Fibroblast of pulmonary artery (primary cell): ENCODE measurements at regions not wholly inside any gene's neighbourhood (a gene's known extent, or its start where the extent isn't known, plus 50 kb on each side); places are given as distances from the start of the nearest gene placed in this dataset.

Experiments used
- DNase-seq: peaks from one replicate; pipeline ENCODE4 v3.0.0-alpha.2; 2010; ENCODE audit warnings: low read depth
- H3K4me3 ChIP-seq: replicated peaks from 2 replicates; pipeline ENCODE4 v1.5.1; 2011; ENCODE audit warnings: low read depth, mild to moderate bottlenecking, control low read depth, low read length, moderate library complexity
- TF ChIP-seq, protein P1 (sequence below): IDR thresholded peaks from 2 replicates; pipeline ENCODE4 v1.5.1; 2011; ENCODE audit warnings: mild to moderate bottlenecking, control low read depth, low read length, inconsistent platforms; ENCODE audit errors: missing control alignments

GRCh38 chr2:145638675-145639074 is 1118.8 kb upstream of the ZEB2 start:
- DNase-seq, result no peak
- TF ChIP-seq, protein P1, sequence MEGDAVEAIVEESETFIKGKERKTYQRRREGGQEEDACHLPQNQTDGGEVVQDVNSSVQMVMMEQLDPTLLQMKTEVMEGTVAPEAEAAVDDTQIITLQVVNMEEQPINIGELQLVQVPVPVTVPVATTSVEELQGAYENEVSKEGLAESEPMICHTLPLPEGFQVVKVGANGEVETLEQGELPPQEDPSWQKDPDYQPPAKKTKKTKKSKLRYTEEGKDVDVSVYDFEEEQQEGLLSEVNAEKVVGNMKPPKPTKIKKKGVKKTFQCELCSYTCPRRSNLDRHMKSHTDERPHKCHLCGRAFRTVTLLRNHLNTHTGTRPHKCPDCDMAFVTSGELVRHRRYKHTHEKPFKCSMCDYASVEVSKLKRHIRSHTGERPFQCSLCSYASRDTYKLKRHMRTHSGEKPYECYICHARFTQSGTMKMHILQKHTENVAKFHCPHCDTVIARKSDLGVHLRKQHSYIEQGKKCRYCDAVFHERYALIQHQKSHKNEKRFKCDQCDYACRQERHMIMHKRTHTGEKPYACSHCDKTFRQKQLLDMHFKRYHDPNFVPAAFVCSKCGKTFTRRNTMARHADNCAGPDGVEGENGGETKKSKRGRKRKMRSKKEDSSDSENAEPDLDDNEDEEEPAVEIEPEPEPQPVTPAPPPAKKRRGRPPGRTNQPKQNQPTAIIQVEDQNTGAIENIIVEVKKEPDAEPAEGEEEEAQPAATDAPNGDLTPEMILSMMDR, result no peak
- H3K4me3 ChIP-seq, result no peak overlapping the region

DNA sequence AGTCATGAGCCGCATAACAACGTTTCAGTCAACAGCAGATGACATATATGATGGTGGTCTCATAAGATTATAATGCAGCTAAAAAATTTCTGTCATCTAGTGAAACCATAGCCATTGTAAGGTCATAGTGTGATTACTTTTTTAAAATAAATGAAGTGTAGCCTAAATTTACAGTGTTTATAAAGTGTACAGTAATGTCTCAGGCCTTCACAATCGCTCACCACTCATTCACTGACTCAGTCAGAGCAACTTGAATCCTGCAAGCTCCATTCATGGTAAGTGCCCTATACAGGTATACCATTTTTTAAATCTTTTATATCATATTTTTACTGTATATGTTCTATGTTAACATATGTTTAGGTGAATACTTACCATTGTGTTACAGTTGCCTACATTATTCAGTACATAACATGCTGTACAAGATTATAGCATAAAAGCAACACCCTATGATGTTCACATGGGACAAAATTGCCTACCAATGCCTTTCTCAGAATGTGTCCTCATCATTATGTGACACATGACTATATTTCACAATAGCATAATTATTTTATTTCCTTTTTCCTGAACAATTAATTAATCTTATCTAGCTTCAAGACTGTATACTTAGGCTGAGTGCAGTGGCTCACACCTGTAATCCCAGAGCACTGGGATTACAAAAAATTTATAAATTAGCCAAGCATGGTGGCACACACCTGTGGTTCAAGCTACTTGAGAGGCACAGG is 1115.9 kb upstream of the ZEB2 start:
- DNase-seq, result no peak
- no peak overlapping the region for H3K4me3 ChIP-seq
- TF ChIP-seq, protein P1, result no peak

GRCh38 chr2:145631561-145631960 is 1111.6 kb upstream of the ZEB2 start:
- H3K4me3 ChIP-seq, result no peak overlapping the region
- TF ChIP-seq, protein P1, result no peak
- DNase-seq, result no peak

DNA sequence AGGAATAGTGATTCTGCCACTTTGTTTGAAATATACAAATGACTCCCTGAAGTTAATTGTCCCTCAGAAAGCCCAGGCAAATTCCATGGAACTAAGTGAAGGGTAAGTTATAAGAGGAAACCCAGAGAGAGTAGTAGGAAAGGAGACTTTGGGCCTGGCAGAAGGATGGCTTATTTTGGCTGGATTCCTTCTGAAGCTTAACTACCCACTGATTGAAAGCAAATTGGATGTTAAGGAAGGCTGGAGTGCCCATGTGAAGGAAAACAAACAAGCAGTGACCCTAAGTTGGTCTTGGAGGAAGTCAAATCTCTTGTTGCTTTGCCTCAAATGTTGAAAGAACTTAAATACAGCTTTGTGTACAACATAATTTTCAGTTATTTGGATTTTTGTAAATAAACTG is 1106.4 kb upstream of the ZEB2 start:
- TF ChIP-seq, protein P1, result no peak
- no peak for DNase-seq
- H3K4me3 ChIP-seq, result no peak overlapping the region

- DNase-seq, result no peak
- no peak overlapping the region for H3K4me3 ChIP-seq
- TF ChIP-seq, protein P1, result no peak
Measured at GRCh38 chr2:145625111-145625510, 1105.2 kb upstream of the ZEB2 start.

DNA sequence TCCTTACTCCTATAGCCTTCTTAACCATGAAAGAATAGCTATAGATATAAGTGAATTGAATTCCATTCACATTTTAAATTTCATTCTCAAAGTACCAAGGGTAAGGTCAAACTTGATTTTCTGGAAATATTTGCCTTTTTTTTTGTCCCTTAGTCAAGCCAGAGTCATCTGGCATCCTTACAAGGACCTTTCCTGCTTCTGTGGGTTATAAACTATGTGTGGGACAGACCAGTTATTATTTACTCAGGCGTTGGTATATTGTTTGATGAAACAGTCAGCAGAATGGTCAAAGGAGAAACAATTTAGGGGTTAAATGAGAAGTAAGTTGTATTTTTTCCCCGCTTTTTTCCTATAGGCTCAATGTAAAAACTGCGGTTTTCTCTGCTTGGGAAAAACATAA is 1103.2 kb upstream of the ZEB2 start:
- TF ChIP-seq, protein P1, result no peak
- peak; percentile 71 for DNase-seq
- no peak overlapping the region for H3K4me3 ChIP-seq

DNA sequence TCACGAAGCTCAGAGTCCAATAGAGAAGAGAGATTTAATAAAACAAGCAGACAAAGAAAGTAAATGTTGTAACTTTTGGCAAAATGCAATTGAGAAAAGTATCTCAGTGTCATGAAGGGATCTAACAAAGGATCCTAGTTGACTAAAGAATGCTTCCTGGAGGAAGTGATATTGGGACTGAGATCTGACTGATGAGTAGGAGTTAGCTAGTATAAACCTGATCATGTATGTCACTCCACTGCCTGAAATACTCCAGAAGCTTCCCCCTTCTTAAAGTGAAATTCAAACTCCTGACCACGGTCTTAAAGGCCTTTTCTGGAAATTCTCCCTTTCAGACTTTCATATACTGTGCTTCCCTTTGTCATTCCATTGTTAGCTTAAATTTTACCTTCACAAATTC is 1102.4 kb upstream of the ZEB2 start:
- no peak for DNase-seq

More for the DNA sequence above, 1102.4 kb upstream of the ZEB2 start:
- H3K4me3 ChIP-seq, result no peak overlapping the region
- TF ChIP-seq, protein P1, result no peak
